ENCODE measurements at regions not wholly inside any gene's neighbourhood (a gene's known extent, or its start where the extent isn't known, plus 50 kb on each side); places are given as distances from the start of the nearest gene placed in this dataset.

GRCh38 chr5:86918246-86918645 lies 300.5 kb downstream of the COX7C start:
- TF ChIP-seq POLR2AphosphoS5 (IDR thresholded peaks at IDR 0.05; ENCODE audit: insufficient read depth, low read depth, low read length), result no peak
- TF ChIP-seq CTCF (IDR thresholded peaks at IDR 0.05; ENCODE audit: extremely low read depth in 1 of 2, insufficient read depth in 1 of 2, low read depth in 1 of 2, low read length in 2 of 2), result no peak
